ENCODE measurements at regions not wholly inside any gene's neighbourhood (a gene's known extent, or its start where the extent isn't known, plus 50 kb on each side); places are given as distances from the start of the nearest gene placed in this dataset.
A peak's percentile ranks its signal among the peaks of the same experiment; 100 is the strongest.

- intact Hi-C loops (cut with DNase I, micrococcal nuclease), result no loop called here
- no peak overlapping the region for H3K4me3 ChIP-seq
- peaks cover 7% of the 10 kb centered on the region for H3K4me1 ChIP-seq (ENCODE audit: low read depth)
- DNase-seq (no peak), ATAC-seq (no peak)
- no peak for TF ChIP-seq CTCF (IDR thresholded peaks at IDR 0.05)
- no peaks in the 10 kb centered on the region for H3K9me3 ChIP-seq
- no peaks in the 10 kb centered on the region for H3K36me3 ChIP-seq (ENCODE audit: low read depth)
These were observed 153.8 kb upstream of the TSC22D2 start for GRCh38 chr3:150254309-150254708.

- peak; percentile 25 for ATAC-seq
- TF ChIP-seq CTCF (IDR thresholded peaks at IDR 0.05), result no peak
- peak in 1 of 3 donors; percentile 27 for DNase-seq
- Histone ChIP-seq H3K4me1 (ENCODE audit: low read depth) (peaks cover 7% of the 10 kb centered on the region), H3K36me3 (ENCODE audit: low read depth) (no peaks in the 10 kb centered on the region), H3K4me3 (no peak overlapping the region), H3K9me3 (no peaks in the 10 kb centered on the region)
- intact Hi-C loops (cut with DNase I, micrococcal nuclease), result no loop called here
These were observed 154.5 kb upstream of the TSC22D2 start for GRCh38 chr3:150253622-150254021.

GRCh38 chr3:150252462-150252861 is 155.6 kb upstream of the TSC22D2 start:
- ATAC-seq (peak; percentile 44), DNase-seq (no peak)
- intact Hi-C loops (cut with DNase I, micrococcal nuclease), result no loop called here
- no peak for TF ChIP-seq CTCF (IDR thresholded peaks at IDR 0.05)
- H3K9me3 ChIP-seq, result no peaks in the 10 kb centered on the region
- no peak overlapping the region for H3K4me3 ChIP-seq
- H3K4me1 ChIP-seq (ENCODE audit: low read depth), result peaks cover 7% of the 10 kb centered on the region
- H3K36me3 ChIP-seq (ENCODE audit: low read depth), result no peaks in the 10 kb centered on the region

GRCh38 chr3:150251187-150252062 is 156.7 kb upstream of the TSC22D2 start:
- no peak for DNase-seq
- no peaks in the 10 kb centered on the region for H3K36me3 ChIP-seq (ENCODE audit: low read depth)

GRCh38 chr3:150249779-150250470 is 158.2 kb upstream of the TSC22D2 start:
- intact Hi-C loops (cut with DNase I, micrococcal nuclease), result no loop called here
- DNase-seq (no peak), ATAC-seq (no peak)
- Histone ChIP-seq H3K36me3 (ENCODE audit: low read depth) (no peaks in the 10 kb centered on the region), H3K4me3 (no peak overlapping the region), H3K9me3 (no peaks in the 10 kb centered on the region), H3K4me1 (ENCODE audit: low read depth) (peaks cover 7% of the 10 kb centered on the region)
- TF ChIP-seq CTCF (IDR thresholded peaks at IDR 0.05), result no peak

More at GRCh38 chr3:150251187-150252062, 156.7 kb upstream of the TSC22D2 start:
- TF ChIP-seq CTCF (IDR thresholded peaks at IDR 0.05), result no peak
- Histone ChIP-seq H3K4me1 (ENCODE audit: low read depth) (peaks cover 7% of the 10 kb centered on the region), H3K4me3 (no peak overlapping the region), H3K9me3 (no peaks in the 10 kb centered on the region)
- intact Hi-C loops (cut with DNase I, micrococcal nuclease), result no loop called here
- ATAC-seq, result no peak
